ENCODE measurements at regions not wholly inside any gene's neighbourhood (a gene's known extent, or its start where the extent isn't known, plus 50 kb on each side); places are given as distances from the start of the nearest gene placed in this dataset.

- TF ChIP-seq CTCF (IDR thresholded peaks at IDR 0.05) = no peak
- no peak for TF ChIP-seq POLR2AphosphoS5 (IDR thresholded peaks at IDR 0.05; ENCODE audit: insufficient read depth in 1 of 2, low read depth in 1 of 2)
These were observed 303.3 kb downstream of the GALR1 start for GRCh38 chr18:77552945-77553344.

Measured in vagina (tissue), 2 donors.